ENCODE measurements at regions not wholly inside any gene's neighbourhood (a gene's known extent, or its start where the extent isn't known, plus 50 kb on each side); places are given as distances from the start of the nearest gene placed in this dataset.
"Not testable (repeated sequence)": the region's sequence is repeated elsewhere in the genome, so short reads cannot be mapped to it uniquely, and the experiment has no call there.

GRCh38 chr16:29169295-29169994 lies 184.6 kb downstream of the LAT start:
- H3K27me3 ChIP-seq (ENCODE audit: control insufficient read depth in 2 of 2, insufficient read depth in 2 of 2, low read length in 2 of 2) = peaks cover 13 to 46% of the 10 kb centered on the region in 2 experiments; a peak in 3 of 5 replicates
- H4K20me1 ChIP-seq (replicated peaks; ENCODE audit: control insufficient read depth, insufficient read depth, low read length); H3K36me3 ChIP-seq (ENCODE audit: control insufficient read depth, insufficient read depth, low read length); H2AFZ ChIP-seq (ENCODE audit: low read depth, low read length); H3K4me1 ChIP-seq (replicated peaks in 1 of 2; ENCODE audit: control insufficient read depth in 2 of 2, insufficient read depth in 2 of 2, low read length in 2 of 2); ATAC-seq; POLR2A ChIA-PET; H3K9me3 ChIP-seq (replicated peaks; ENCODE audit: control insufficient read depth, insufficient read depth, low read depth, low read length); H3K9me1 ChIP-seq (ENCODE audit: control insufficient read depth, insufficient read depth, low read length); H3K4me2 ChIP-seq (ENCODE audit: insufficient read depth, low read length); intact Hi-C loops (cut with micrococcal nuclease); DNase-seq (ENCODE audit: extremely low read depth in 1 of 4, low spot score in 3 of 4); CTCF ChIA-PET (ENCODE audit: low intra/inter-chr PET ratio); H3K79me2 ChIP-seq (ENCODE audit: control insufficient read depth, insufficient read depth, low read length); FAIRE-seq; H3K4me3 ChIP-seq; H3K9ac ChIP-seq (ENCODE audit: insufficient read depth in 1 of 2, low read depth in 2 of 2, low read length in 2 of 2); in situ Hi-C loops (cut with MboI); BruUV-seq (replicated peaks); H3K27ac ChIP-seq (ENCODE audit: extremely low read depth, low read depth, low read length): not testable (repeated sequence)
- WGBS (ENCODE audit: insufficient coverage, low coverage, missing lambda C conversion rate) = 13% methylated on average over 10 of the region's 16 CpGs
- peak; percentile 82 for TF ChIP-seq ZNF263 (CRISPR knock-in tag; IDR thresholded peaks at IDR 0.05; ENCODE audit: borderline replicate concordance)

GRCh38 chr16:29168515-29169259 lies 183.8 kb downstream of the LAT start:
- H3K4me3 ChIP-seq; H3K9ac ChIP-seq (ENCODE audit: insufficient read depth in 1 of 2, low read depth in 2 of 2, low read length in 2 of 2); in situ Hi-C loops (cut with MboI); H3K79me2 ChIP-seq (ENCODE audit: control insufficient read depth, insufficient read depth, low read length); CTCF ChIA-PET (ENCODE audit: low intra/inter-chr PET ratio); H3K4me1 ChIP-seq (replicated peaks in 1 of 2; ENCODE audit: control insufficient read depth in 2 of 2, insufficient read depth in 2 of 2, low read length in 2 of 2); intact Hi-C loops (cut with micrococcal nuclease); H3K27ac ChIP-seq (ENCODE audit: extremely low read depth, low read depth, low read length); BruUV-seq (replicated peaks); H3K9me3 ChIP-seq (replicated peaks; ENCODE audit: control insufficient read depth, insufficient read depth, low read depth, low read length); ATAC-seq; H4K20me1 ChIP-seq (replicated peaks; ENCODE audit: control insufficient read depth, insufficient read depth, low read length); FAIRE-seq; H3K9me1 ChIP-seq (ENCODE audit: control insufficient read depth, insufficient read depth, low read length); POLR2A ChIA-PET; H3K36me3 ChIP-seq (ENCODE audit: control insufficient read depth, insufficient read depth, low read length); H3K4me2 ChIP-seq (ENCODE audit: insufficient read depth, low read length); DNase-seq (ENCODE audit: extremely low read depth in 1 of 4, low spot score in 3 of 4); H2AFZ ChIP-seq (ENCODE audit: low read depth, low read length): not testable (repeated sequence)
- WGBS (ENCODE audit: insufficient coverage, low coverage, missing lambda C conversion rate) = 18% methylated on average over 13 of the region's 13 CpGs
- H3K27me3 ChIP-seq (ENCODE audit: control insufficient read depth in 2 of 2, insufficient read depth in 2 of 2, low read length in 2 of 2) = peaks cover 10 to 43% of the 10 kb centered on the region in 2 experiments; a peak in 2 of 5 replicates

GRCh38 chr16:29164442-29165089 lies 179.7 kb downstream of the LAT start:
- H3K79me2 ChIP-seq (ENCODE audit: control insufficient read depth, insufficient read depth, low read length); DNase-seq (ENCODE audit: extremely low read depth in 1 of 4, low spot score in 3 of 4); H3K36me3 ChIP-seq (ENCODE audit: control insufficient read depth, insufficient read depth, low read length); CTCF ChIA-PET (ENCODE audit: low intra/inter-chr PET ratio); H4K20me1 ChIP-seq (replicated peaks; ENCODE audit: control insufficient read depth, insufficient read depth, low read length); H3K27ac ChIP-seq (ENCODE audit: extremely low read depth, low read depth, low read length); H3K9me1 ChIP-seq (ENCODE audit: control insufficient read depth, insufficient read depth, low read length); BruUV-seq (replicated peaks); H3K9me3 ChIP-seq (replicated peaks; ENCODE audit: control insufficient read depth, insufficient read depth, low read depth, low read length); H3K4me3 ChIP-seq; H3K4me2 ChIP-seq (ENCODE audit: insufficient read depth, low read length); in situ Hi-C loops (cut with MboI); H2AFZ ChIP-seq (ENCODE audit: low read depth, low read length); FAIRE-seq; H3K4me1 ChIP-seq (replicated peaks in 1 of 2; ENCODE audit: control insufficient read depth in 2 of 2, insufficient read depth in 2 of 2, low read length in 2 of 2); H3K9ac ChIP-seq (ENCODE audit: insufficient read depth in 1 of 2, low read depth in 2 of 2, low read length in 2 of 2); POLR2A ChIA-PET; intact Hi-C loops (cut with micrococcal nuclease); ATAC-seq: not testable (repeated sequence)
- 23% methylated on average over 7 of the region's 8 CpGs for WGBS (ENCODE audit: insufficient coverage, low coverage, missing lambda C conversion rate)
- H3K27me3 ChIP-seq (ENCODE audit: control insufficient read depth in 2 of 2, insufficient read depth in 2 of 2, low read length in 2 of 2) = peaks cover 9 to 16% of the 10 kb centered on the region in 2 experiments; a peak in 2 of 5 replicates

Measured in K562 (cell line).